HG02852 (cell line): ENCODE measurements at regions not wholly inside any gene's neighbourhood (a gene's known extent, or its start where the extent isn't known, plus 50 kb on each side); places are given as distances from the start of the nearest gene placed in this dataset.

ENCODE experiments used
- ATAC-seq: cut with Tn5 transposase; IDR thresholded peaks from one replicate; pipeline ENCODE4 v1.9.1; 2021; ENCODE audit warnings: mild to moderate bottlenecking, moderate library complexity; ENCODE audit not compliant: unreplicated experiment

GRCh38 chr11:31912808-31913207 lies 101.7 kb upstream of the PAX6 start:
- ATAC-seq, result no peak

- no peak for ATAC-seq
These were observed 99.9 kb upstream of the PAX6 start for GRCh38 chr11:31910950-31911576.

GRCh38 chr11:31903225-31904074 lies 92.3 kb upstream of the PAX6 start:
- no peak for ATAC-seq

GRCh38 chr11:31902706-31903105 lies 91.6 kb upstream of the PAX6 start:
- no peak for ATAC-seq

- no peak for ATAC-seq
These were observed 84.8 kb upstream of the PAX6 start for GRCh38 chr11:31895926-31896325.

GRCh38 chr11:31887180-31887579 lies 76.1 kb upstream of the PAX6 start:
- ATAC-seq, result no peak

- ATAC-seq, result no peak
These were observed 73.0 kb upstream of the PAX6 start for GRCh38 chr11:31884080-31884479.

- ATAC-seq, result no peak
These were observed 72.3 kb upstream of the PAX6 start for GRCh38 chr11:31883435-31883834.

- ATAC-seq, result no peak
These were observed 71.8 kb upstream of the PAX6 start for GRCh38 chr11:31882951-31883392.

- ATAC-seq, result no peak
These were observed 70.7 kb upstream of the PAX6 start for GRCh38 chr11:31881825-31882224.

- ATAC-seq, result no peak
These were observed 68.6 kb upstream of the PAX6 start for GRCh38 chr11:31879681-31880080.

- ATAC-seq, result no peak
These were observed 66.7 kb upstream of the PAX6 start for GRCh38 chr11:31877863-31878262.

- ATAC-seq, result no peak
These were observed 66.0 kb upstream of the PAX6 start for GRCh38 chr11:31877083-31877482.

GRCh38 chr11:31875866-31876560 lies 64.9 kb upstream of the PAX6 start:
- ATAC-seq, result no peak

GRCh38 chr11:31874631-31875191 lies 63.6 kb upstream of the PAX6 start:
- ATAC-seq, result no peak

- ATAC-seq, result no peak
These were observed 62.0 kb upstream of the PAX6 start for GRCh38 chr11:31873124-31873523.

GRCh38 chr11:31872076-31872443 lies 60.9 kb upstream of the PAX6 start:
- no peak for ATAC-seq

GRCh38 chr11:31871310-31872075 lies 60.4 kb upstream of the PAX6 start:
- no peak for ATAC-seq

- ATAC-seq, result no peak
These were observed 59.6 kb upstream of the PAX6 start for GRCh38 chr11:31870609-31871309.

- no peak for ATAC-seq
These were observed 58.9 kb upstream of the PAX6 start for GRCh38 chr11:31869986-31870385.
